Choroid plexus epithelial cell (primary cell): ENCODE measurements at regions not wholly inside any gene's neighbourhood (a gene's known extent, or its start where the extent isn't known, plus 50 kb on each side); places are given as distances from the start of the nearest gene placed in this dataset.

Experiments used
- DNase-seq: peaks from one replicate; pipeline ENCODE4 v3.0.0-alpha.2; 2010; ENCODE audit warnings: low read depth
- H3K4me3 ChIP-seq: 2 replicates; pipeline ENCODE4 v1.5.1; 2011; ENCODE audit warnings: low read depth, mild to moderate bottlenecking, control low read depth, low read length, moderate library complexity
- TF ChIP-seq, protein P1 (sequence below): conservative IDR thresholded peaks from 2 replicates; pipeline ENCODE4 v1.5.1; 2011; ENCODE audit warnings: low read depth, mild to moderate bottlenecking, control low read depth, inconsistent platforms, low read length, moderate library complexity

DNA sequence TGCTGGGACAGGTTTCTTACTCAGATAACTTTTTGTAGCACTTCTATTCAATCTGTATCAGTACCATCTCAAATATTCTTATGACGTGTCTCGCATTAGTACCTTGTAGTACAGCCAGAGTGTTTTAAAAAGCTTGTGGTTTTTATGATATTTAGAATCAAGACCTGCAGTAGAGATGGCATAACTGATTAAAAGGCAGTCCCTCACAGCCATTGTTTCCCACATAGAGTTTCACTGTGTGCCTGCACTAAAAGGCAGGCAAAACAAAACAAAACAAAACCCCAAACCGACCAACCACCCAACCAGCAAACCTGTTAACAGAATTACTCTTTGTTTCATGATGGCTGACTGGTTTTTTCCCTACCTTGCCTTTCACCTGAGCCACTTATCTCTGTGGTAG is 221.3 kb upstream of the DGKB start:
- H3K4me3 ChIP-seq, result no peak overlapping the region
- TF ChIP-seq, protein P1, sequence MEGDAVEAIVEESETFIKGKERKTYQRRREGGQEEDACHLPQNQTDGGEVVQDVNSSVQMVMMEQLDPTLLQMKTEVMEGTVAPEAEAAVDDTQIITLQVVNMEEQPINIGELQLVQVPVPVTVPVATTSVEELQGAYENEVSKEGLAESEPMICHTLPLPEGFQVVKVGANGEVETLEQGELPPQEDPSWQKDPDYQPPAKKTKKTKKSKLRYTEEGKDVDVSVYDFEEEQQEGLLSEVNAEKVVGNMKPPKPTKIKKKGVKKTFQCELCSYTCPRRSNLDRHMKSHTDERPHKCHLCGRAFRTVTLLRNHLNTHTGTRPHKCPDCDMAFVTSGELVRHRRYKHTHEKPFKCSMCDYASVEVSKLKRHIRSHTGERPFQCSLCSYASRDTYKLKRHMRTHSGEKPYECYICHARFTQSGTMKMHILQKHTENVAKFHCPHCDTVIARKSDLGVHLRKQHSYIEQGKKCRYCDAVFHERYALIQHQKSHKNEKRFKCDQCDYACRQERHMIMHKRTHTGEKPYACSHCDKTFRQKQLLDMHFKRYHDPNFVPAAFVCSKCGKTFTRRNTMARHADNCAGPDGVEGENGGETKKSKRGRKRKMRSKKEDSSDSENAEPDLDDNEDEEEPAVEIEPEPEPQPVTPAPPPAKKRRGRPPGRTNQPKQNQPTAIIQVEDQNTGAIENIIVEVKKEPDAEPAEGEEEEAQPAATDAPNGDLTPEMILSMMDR, result no peak

DNA sequence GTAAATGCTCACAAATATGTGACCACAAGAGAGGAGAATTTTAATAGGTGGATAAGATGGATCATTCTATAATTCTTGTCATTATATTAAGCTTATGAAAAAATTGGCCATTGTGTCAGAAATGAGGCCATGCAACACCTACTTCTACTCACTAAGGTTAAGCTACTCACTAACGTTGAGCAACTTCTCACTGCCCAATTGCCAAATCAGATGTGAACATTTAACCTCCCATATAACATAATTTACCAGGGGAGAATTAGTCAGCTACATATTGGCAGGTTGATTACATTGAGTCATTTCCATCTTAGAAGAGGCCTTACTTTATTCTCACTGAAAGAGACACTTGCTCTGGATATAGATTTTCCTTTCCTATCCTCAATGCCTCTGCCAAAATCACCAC is 211.2 kb upstream of the DGKB start:
- H3K4me3 ChIP-seq, result no peak overlapping the region
- TF ChIP-seq, protein P1, result no peak
- DNase-seq, result no peak

More for the DNA sequence above, 221.3 kb upstream of the DGKB start:
- DNase-seq, result no peak

DNA sequence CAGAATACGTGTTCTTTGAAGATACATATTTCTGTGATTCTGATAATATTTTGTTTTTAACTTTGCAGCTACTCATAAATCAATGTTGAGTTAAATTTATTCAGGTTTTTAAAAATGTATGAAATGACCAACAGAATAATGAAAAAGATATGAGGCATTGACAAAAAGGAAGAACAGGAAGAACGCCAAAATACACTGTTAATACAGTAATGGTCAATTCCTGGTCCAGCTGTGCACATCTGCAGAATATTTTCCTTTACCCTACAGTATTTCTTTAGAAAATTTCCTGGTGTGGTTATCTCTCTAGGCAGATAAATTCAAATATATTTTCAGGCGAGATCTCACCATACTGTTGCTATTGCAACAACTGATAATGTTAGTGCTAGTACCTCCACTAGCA is 203.2 kb upstream of the DGKB start:
- no peak for DNase-seq
- TF ChIP-seq, protein P1, result no peak
- no peak overlapping the region for H3K4me3 ChIP-seq

DNA sequence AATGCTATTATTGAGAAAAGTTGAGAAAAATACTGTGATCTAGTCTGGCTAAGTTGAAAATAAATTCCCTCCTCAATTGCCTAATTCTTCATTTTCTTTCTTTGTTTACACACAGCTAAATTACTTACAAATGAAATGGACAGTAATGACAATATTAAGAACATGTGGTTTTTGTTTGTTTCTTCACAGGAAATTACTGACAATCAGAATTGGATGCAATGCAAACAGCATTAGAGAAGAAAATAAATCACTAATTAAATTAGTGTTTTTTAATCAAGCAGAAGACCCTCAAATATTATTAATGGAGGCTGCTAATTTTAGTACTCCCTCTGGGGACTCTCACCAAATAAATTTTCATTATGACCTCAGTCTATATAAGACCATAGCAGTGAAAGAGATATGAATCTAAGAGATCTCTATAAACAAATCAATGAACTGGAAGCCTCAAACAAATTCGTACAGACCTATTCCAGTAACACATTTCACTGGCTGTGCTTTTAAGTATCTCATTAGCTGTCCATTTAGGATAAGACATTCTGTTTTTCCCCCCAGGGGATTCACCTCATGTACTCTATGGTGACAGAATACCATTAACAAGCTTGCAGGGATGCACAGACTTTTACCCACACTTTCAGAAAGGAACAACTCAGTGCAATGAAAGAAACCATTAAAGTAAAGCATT is 202.0 kb upstream of the DGKB start:
- H3K4me3 ChIP-seq, result no peak overlapping the region
- TF ChIP-seq, protein P1, result no peak
- no peak for DNase-seq

DNA sequence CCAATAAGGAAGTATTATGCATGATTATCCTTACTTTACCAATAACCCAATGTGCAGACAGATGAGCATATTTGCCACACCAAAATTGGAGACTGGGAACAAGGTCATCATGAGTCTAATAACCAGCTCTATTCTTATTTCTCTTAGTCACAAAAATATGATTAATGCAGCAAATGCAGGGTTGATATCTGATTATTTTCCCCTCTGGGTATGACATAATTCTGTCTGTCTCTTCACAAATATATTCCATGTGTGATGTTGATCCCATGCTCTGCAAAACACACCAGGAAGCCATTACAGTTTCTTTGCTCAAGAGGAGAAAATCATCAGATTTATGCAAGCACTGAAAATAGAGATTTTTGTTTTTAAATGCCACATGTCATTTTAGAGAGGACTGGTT is 196.5 kb upstream of the DGKB start:
- no peak for DNase-seq
- TF ChIP-seq, protein P1, result no peak
- H3K4me3 ChIP-seq, result no peak overlapping the region

DNA sequence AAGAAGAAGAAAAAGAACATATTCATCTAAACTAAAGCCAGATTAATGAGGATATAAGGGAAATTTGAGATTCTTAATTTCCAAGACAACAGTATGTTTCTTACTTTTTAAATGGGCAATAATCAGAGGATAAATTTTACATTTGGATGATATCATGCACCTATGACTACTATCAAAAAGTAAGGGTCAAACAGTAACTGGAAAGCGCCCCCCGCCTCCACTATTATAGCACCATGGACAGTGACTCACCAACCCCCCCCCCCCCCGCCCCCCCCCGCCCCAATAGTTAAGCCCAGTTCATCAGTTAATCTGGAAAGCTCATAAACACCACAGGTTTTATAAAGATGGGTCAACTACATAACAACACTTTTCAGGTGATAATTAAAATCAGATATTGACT is 194.3 kb upstream of the DGKB start:
- TF ChIP-seq, protein P1, result no peak
- DNase-seq, result no peak
- no peak overlapping the region for H3K4me3 ChIP-seq

DNA sequence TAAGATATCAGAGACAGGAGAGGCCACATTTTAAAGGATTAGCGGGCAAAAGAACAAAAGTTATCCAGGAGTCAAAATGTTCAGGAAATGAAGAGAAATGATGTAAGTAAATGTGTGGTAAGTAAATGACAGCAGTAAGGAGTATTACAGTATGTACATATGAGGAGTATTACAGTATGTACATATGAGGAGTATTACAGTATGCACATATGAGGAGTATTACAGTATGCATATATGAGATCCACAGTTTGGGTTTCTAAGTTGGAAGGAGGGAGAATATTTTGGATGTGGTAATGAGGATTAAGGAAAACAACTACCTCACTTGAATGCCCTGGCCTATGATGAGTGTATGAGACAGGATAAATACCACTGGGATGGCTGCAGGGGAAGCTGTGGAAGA is 192.4 kb upstream of the DGKB start:
- H3K4me3 ChIP-seq, result no peak overlapping the region
- no peak for DNase-seq
- TF ChIP-seq, protein P1, result no peak
